GM12873 (cell line): ENCODE measurements at regions not wholly inside any gene's neighbourhood (a gene's known extent, or its start where the extent isn't known, plus 50 kb on each side); places are given as distances from the start of the nearest gene placed in this dataset.

Source experiments
- CTCF ChIP-seq: IDR thresholded peaks from 2 replicates; pipeline ENCODE4 v1.5.1; 2012; ENCODE audit warnings: low read depth, mild to moderate bottlenecking, moderate library complexity, low read length, control low read depth; ENCODE audit not compliant: insufficient read depth; ENCODE audit errors: missing control alignments

- TF ChIP-seq CTCF = no peak
Measured at GRCh38 chr15:38623744-38624143, 59.1 kb upstream of the RASGRP1 start.

GRCh38 chr15:38624244-38625205, 59.9 kb upstream of the RASGRP1 start:
- TF ChIP-seq CTCF = no peak

GRCh38 chr15:38625886-38626285, 61.3 kb upstream of the RASGRP1 start:
- no peak for TF ChIP-seq CTCF

GRCh38 chr15:38626443-38627050, 61.9 kb upstream of the RASGRP1 start:
- TF ChIP-seq CTCF = no peak

GRCh38 chr15:38627689-38628277, 63.2 kb upstream of the RASGRP1 start:
- TF ChIP-seq CTCF = no peak

GRCh38 chr15:38631119-38632075, 66.8 kb upstream of the RASGRP1 start:
- no peak for TF ChIP-seq CTCF
